Common myeloid progenitor, CD34-positive (primary cell): ENCODE measurements at regions not wholly inside any gene's neighbourhood (a gene's known extent, or its start where the extent isn't known, plus 50 kb on each side); places are given as distances from the start of the nearest gene placed in this dataset.
A peak's percentile ranks its signal among the peaks of the same experiment; 100 is the strongest.

Source experiments
- CTCF ChIA-PET: fragments of 350-600 bp; sonication (Branson Sonifier 250); formaldehyde crosslinking; loops from one replicate; lab custom pipeline; 2021; ENCODE audit warnings: antibody characterized with exemption; lab: Charles Lee
- POLR2A ChIA-PET: fragments of 350-600 bp; sonication (Branson Sonifier 250); formaldehyde crosslinking; loops from one replicate; lab custom pipeline; 2021; ENCODE audit warnings: antibody characterized with exemption; lab: Charles Lee
- DNase-seq, 3 donors: peaks; one replicate each; pipeline versions ENCODE4 v3.0.0 to v3.0.0-alpha.2; 2013
- H3K27ac ChIP-seq, 2 experiments: 1 replicate in 1 of 2; 2 replicates in 1 of 2; pipeline ENCODE4 v1.7.0; 2013; ENCODE audit warnings: inconsistent platforms in 2 of 2, low read length in 2 of 2, mild to moderate bottlenecking in 2 of 2, low read depth in 1 of 2, moderate library complexity in 1 of 2; ENCODE audit not compliant: severe bottlenecking in 2 of 2, insufficient read depth in 1 of 2, poor library complexity in 1 of 2
- H3K27me3 ChIP-seq, 5 experiments: replicated peaks in 2 of 5; 1 replicate in 3 of 5; 2 replicates in 2 of 5; pipeline versions ENCODE4 v1.6.1 to v1.7.0; 2013; ENCODE audit warnings: low read length in 4 of 5, mild to moderate bottlenecking in 2 of 5, moderate library complexity in 2 of 5, inconsistent platforms in 1 of 5; ENCODE audit not compliant: insufficient read depth in 5 of 5, control insufficient read depth in 4 of 5
- H3K36me3 ChIP-seq, 4 experiments: 1 replicate in 2 of 4; 2 replicates in 2 of 4; pipeline versions ENCODE4 v1.6.1 to v1.7.0; 2013; ENCODE audit warnings: low read length in 3 of 4, control low read depth in 1 of 4, mild to moderate bottlenecking in 1 of 4; ENCODE audit not compliant: control insufficient read depth in 4 of 4, insufficient read depth in 4 of 4
- H3K4me1 ChIP-seq, 4 experiments: 1 replicate in 3 of 4; 2 replicates in 1 of 4; pipeline versions ENCODE4 v1.6.1 to v1.7.1; 2013; ENCODE audit warnings: low read length in 3 of 4, mild to moderate bottlenecking in 3 of 4, control low read depth in 1 of 4, inconsistent platforms in 1 of 4, moderate library complexity in 1 of 4; ENCODE audit not compliant: control insufficient read depth in 4 of 4, insufficient read depth in 4 of 4; ENCODE audit errors: control extremely low read depth in 1 of 4
- H3K4me3 ChIP-seq, 7 experiments: 1 replicate in 4 of 7; 2 replicates in 3 of 7; pipeline versions ENCODE4 v1.5.1 to v1.7.0; 2013; ENCODE audit warnings: mild to moderate bottlenecking in 7 of 7, low read length in 6 of 7, moderate library complexity in 6 of 7, inconsistent platforms in 2 of 7, low read depth in 2 of 7, control low read depth in 1 of 7; ENCODE audit not compliant: insufficient read depth in 4 of 7, control insufficient read depth in 1 of 7; ENCODE audit errors: extremely low read depth in 1 of 7
- H3K9me3 ChIP-seq, 5 experiments: 1 replicate in 4 of 5; 2 replicates in 1 of 5; pipeline versions ENCODE4 v1.6.1 to v1.7.1; 2013; ENCODE audit warnings: low read length in 4 of 5, mild to moderate bottlenecking in 2 of 5, inconsistent platforms in 1 of 5, low read depth in 1 of 5, moderate library complexity in 1 of 5; ENCODE audit not compliant: control insufficient read depth in 4 of 5, insufficient read depth in 2 of 5; ENCODE audit errors: control extremely low read depth in 1 of 5
- WGBS: methylation state at CpG from one replicate; pipeline ENCODE4 v1.1.5; 2013; ENCODE audit not compliant: insufficient coverage; 5-methylcytosine and 5-hydroxymethylcytosine counted together

DNA sequence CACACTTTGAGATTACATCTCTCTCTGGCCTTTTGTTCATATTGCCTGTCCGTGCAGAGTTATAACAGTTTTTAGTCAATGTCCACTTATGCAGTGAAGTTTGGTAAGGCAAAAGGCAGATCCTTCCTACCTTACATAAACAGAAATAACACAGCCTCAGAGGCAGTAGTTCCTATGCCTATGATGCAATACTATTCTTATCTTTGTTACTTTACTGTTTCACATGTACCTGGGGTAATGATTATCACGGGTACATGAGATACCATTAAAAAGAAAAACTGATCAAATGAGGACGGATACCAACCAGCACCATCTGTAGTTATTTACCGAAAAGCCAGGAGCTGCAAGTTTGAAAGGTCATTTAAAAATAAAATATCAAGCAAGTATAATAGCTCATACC, 166.8 kb downstream of the BTC start:
- WGBS: 100% methylated on average over 1 of the region's 4 CpGs
- CTCF ChIA-PET: interaction anchor here (0.9 to 1.4 kb wide), 2 partner anchors 19 to 306 kb away, joined by 3 read pairs; no protein-coding TSS in a partner anchor
- no peaks in the 10 kb centered on the region for H3K36me3 ChIP-seq
- H3K27me3 ChIP-seq: no peaks in the 10 kb centered on the region
- no peak for DNase-seq
- POLR2A ChIA-PET: no interaction called here
- peaks cover 16 to 53% (median 33%) of the 10 kb centered on the region in 4 experiments for H3K4me1 ChIP-seq
- no peak overlapping the region for H3K4me3 ChIP-seq
- no peaks in the 10 kb centered on the region for H3K9me3 ChIP-seq
- no peak overlapping the region for H3K27ac ChIP-seq

GRCh38 chr4:74628852-74629620, 165.3 kb downstream of the BTC start:
- H3K4me3 ChIP-seq: no peak overlapping the region
- no peaks in the 10 kb centered on the region for H3K27me3 ChIP-seq
- H3K9me3 ChIP-seq: no peaks in the 10 kb centered on the region
- peaks cover 16 to 60% (median 42%) of the 10 kb centered on the region in 4 experiments for H3K4me1 ChIP-seq
- POLR2A ChIA-PET: no interaction called here
- no peak overlapping the region for H3K27ac ChIP-seq
- H3K36me3 ChIP-seq: no peaks in the 10 kb centered on the region
- peak; percentile 35 to 89 (median 85) for DNase-seq
- CTCF ChIA-PET: interaction anchor here (0.6 to 1.4 kb wide), 6 partner anchors 8 to 308 kb away, joined by 3 to 5 read pairs (median 4); no protein-coding TSS in a partner anchor
- 65% methylated on average over 3 of the region's 6 CpGs for WGBS

- Histone ChIP-seq H3K27me3 (no peaks in the 10 kb centered on the region), H3K9me3 (no peaks in the 10 kb centered on the region), H3K4me1 (peaks cover 11 to 45% (median 29%) of the 10 kb centered on the region in 4 experiments), H3K36me3 (no peaks in the 10 kb centered on the region), H3K27ac (no peak overlapping the region), H3K4me3 (no peak overlapping the region)
- POLR2A ChIA-PET: no interaction called here
- CTCF ChIA-PET: interaction anchor here (1.8 kb wide), 1 partner anchor 310 kb away, joined by 6 read pairs; no protein-coding TSS in a partner anchor
- WGBS: 100% methylated on average over 2 of the region's 3 CpGs
- DNase-seq: no peak
Observed at GRCh38 chr4:74630551-74630950, 163.8 kb downstream of the BTC start.

DNA sequence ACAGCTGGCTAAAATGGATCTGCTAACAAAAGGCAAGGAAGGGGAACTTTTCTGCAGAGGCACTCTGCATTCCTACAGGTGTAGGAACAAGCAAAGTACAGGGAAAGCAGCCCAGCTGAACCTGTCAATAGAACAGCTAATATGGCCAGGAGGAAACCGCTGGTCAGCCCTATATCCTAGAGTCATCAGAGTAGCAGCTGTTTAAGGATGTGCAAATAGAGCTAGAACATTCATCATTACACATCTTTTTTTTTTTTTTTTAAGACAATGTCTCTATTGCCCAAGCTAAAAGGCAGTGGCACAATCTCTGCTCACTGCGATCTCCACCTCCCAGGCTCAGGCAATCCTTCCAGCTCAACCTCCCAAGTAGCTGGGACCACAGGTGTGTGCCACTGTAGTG, 163.0 kb downstream of the BTC start:
- ChIA-PET POLR2A (no interaction called here), CTCF (interaction anchor here (1.1 to 2.2 kb wide), 5 partner anchors 9 to 311 kb away, joined by 3 to 13 read pairs (median 4); no protein-coding TSS in a partner anchor)
- Histone ChIP-seq H3K4me1 (peaks cover 10 to 37% (median 26%) of the 10 kb centered on the region in 4 experiments), H3K9me3 (no peaks in the 10 kb centered on the region), H3K4me3 (no peak overlapping the region), H3K27me3 (no peaks in the 10 kb centered on the region), H3K36me3 (no peaks in the 10 kb centered on the region), H3K27ac (no peak overlapping the region)
- DNase-seq: no peak
- 100% methylated on average over 1 of the region's 2 CpGs for WGBS

- H3K9me3 ChIP-seq: no peaks in the 10 kb centered on the region
- peaks cover 10 to 36% (median 25%) of the 10 kb centered on the region in 4 experiments for H3K4me1 ChIP-seq
- no peak for DNase-seq
- ChIA-PET POLR2A (no interaction called here), CTCF (interaction anchor here (0.9 to 2.2 kb wide), 6 partner anchors 9 to 311 kb away, joined by 3 to 13 read pairs (median 4); no protein-coding TSS in a partner anchor)
- H3K27me3 ChIP-seq: no peaks in the 10 kb centered on the region
- H3K4me3 ChIP-seq: no peak overlapping the region
- H3K36me3 ChIP-seq: no peaks in the 10 kb centered on the region
- H3K27ac ChIP-seq: no peak overlapping the region
Observed at GRCh38 chr4:74631988-74632387, 162.3 kb downstream of the BTC start.

DNA sequence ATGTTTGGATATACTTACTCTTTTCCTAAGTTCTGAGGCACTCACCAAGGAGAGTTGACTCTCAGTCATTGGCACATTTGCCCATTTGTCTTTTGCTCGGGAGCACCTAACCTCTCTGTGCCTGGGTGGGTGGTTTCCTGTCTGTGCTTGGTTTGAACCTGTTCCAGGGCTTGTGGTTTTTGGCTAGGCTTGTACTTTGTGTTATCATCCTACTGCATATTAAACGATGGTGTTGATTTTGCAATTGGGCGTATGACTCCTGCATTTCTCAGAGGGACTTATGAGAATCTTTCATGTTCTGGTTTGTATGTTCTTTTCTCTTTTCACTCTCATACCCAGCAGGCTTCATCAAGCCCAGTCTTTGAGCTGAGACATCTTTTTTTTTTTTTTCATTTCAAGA, 161.7 kb downstream of the BTC start:
- ChIA-PET CTCF (interaction anchor here (0.9 to 2.2 kb wide), 5 partner anchors 10 to 312 kb away, joined by 3 to 13 read pairs (median 4); no protein-coding TSS in a partner anchor), POLR2A (interaction anchor here (0.6 kb wide), 1 partner anchor 148 kb away, joined by 3 read pairs; no protein-coding TSS in a partner anchor)
- DNase-seq: peak; percentile 90 to 97 (median 97)
- H3K4me1 ChIP-seq: peaks cover 10 to 36% (median 25%) of the 10 kb centered on the region in 4 experiments
- H3K27ac ChIP-seq: peak overlapping the region in 1 of 2 experiments; percentile 61
- 0% methylated on average over 1 of the region's 3 CpGs for WGBS
- no peaks in the 10 kb centered on the region for H3K27me3 ChIP-seq
- no peaks in the 10 kb centered on the region for H3K36me3 ChIP-seq
- H3K4me3 ChIP-seq: peak overlapping the region in 3 of 7 experiments; percentile 34 to 63 (median 60)
- H3K9me3 ChIP-seq: no peaks in the 10 kb centered on the region

- Histone ChIP-seq H3K4me3 (no peak overlapping the region), H3K27ac (no peak overlapping the region), H3K9me3 (no peaks in the 10 kb centered on the region), H3K27me3 (no peaks in the 10 kb centered on the region), H3K4me1 (peaks cover 10 to 30% (median 21%) of the 10 kb centered on the region in 4 experiments), H3K36me3 (no peaks in the 10 kb centered on the region)
- DNase-seq: no peak
- 100% methylated on average over 2 of the region's 2 CpGs for WGBS
- POLR2A ChIA-PET: no interaction called here
- CTCF ChIA-PET: interaction anchor here (1.2 to 1.7 kb wide), 3 partner anchors 9 to 11 kb away, joined by 3 to 4 read pairs (median 3); no protein-coding TSS in a partner anchor
Observed at GRCh38 chr4:74635074-74635473, 159.2 kb downstream of the BTC start.
